ENCODE measurements at regions not wholly inside any gene's neighbourhood (a gene's known extent, or its start where the extent isn't known, plus 50 kb on each side); places are given as distances from the start of the nearest gene placed in this dataset.
A peak's percentile ranks its signal among the peaks of the same experiment; 100 is the strongest.
"Not testable (repeated sequence)": the region's sequence is repeated elsewhere in the genome, so short reads cannot be mapped to it uniquely, and the experiment has no call there.

GRCh38 chr2:5148392-5149085 is 543.6 kb upstream of the SOX11 start:
- DNase-seq (ENCODE audit: low read depth): no peak

GRCh38 chr2:5150871-5151270 is 541.3 kb upstream of the SOX11 start:
- no peak for DNase-seq (ENCODE audit: low read depth)

GRCh38 chr2:5164776-5165525 is 527.2 kb upstream of the SOX11 start:
- peak; percentile 26 for DNase-seq (ENCODE audit: low read depth)

- DNase-seq (ENCODE audit: low read depth): no peak
These were observed 519.3 kb upstream of the SOX11 start for GRCh38 chr2:5172923-5173322.

- no peak for DNase-seq (ENCODE audit: low read depth)
These were observed 518.2 kb upstream of the SOX11 start for GRCh38 chr2:5173876-5174535.

GRCh38 chr2:5175231-5175630 is 517.0 kb upstream of the SOX11 start:
- no peak for DNase-seq (ENCODE audit: low read depth)

GRCh38 chr2:5176764-5177163 is 515.4 kb upstream of the SOX11 start:
- no peak for DNase-seq (ENCODE audit: low read depth)

- DNase-seq (ENCODE audit: low read depth): no peak
These were observed 509.2 kb upstream of the SOX11 start for GRCh38 chr2:5183031-5183430.

GRCh38 chr2:5187283-5187682 is 504.9 kb upstream of the SOX11 start:
- DNase-seq (ENCODE audit: low read depth): no peak

GRCh38 chr2:5188636-5189035 is 503.5 kb upstream of the SOX11 start:
- no peak for DNase-seq (ENCODE audit: low read depth)

GRCh38 chr2:5190023-5190422 is 502.2 kb upstream of the SOX11 start:
- DNase-seq (ENCODE audit: low read depth): no peak

GRCh38 chr2:5195636-5196035 is 496.5 kb upstream of the SOX11 start:
- no peak for DNase-seq (ENCODE audit: low read depth)

- DNase-seq (ENCODE audit: low read depth): no peak
These were observed 488.9 kb upstream of the SOX11 start for GRCh38 chr2:5203134-5203755.

GRCh38 chr2:5206742-5207141 is 485.4 kb upstream of the SOX11 start:
- not testable (repeated sequence) for DNase-seq (ENCODE audit: low read depth)

GRCh38 chr2:5215989-5216607 is 476.1 kb upstream of the SOX11 start:
- no peak for DNase-seq (ENCODE audit: low read depth)

- no peak for DNase-seq (ENCODE audit: low read depth)
These were observed 465.0 kb upstream of the SOX11 start for GRCh38 chr2:5227062-5227699.

GRCh38 chr2:5229574-5229973 is 462.6 kb upstream of the SOX11 start:
- DNase-seq (ENCODE audit: low read depth): no peak

- no peak for DNase-seq (ENCODE audit: low read depth)
These were observed 461.7 kb upstream of the SOX11 start for GRCh38 chr2:5230444-5230843.

- no peak for DNase-seq (ENCODE audit: low read depth)
These were observed 461.3 kb upstream of the SOX11 start for GRCh38 chr2:5230855-5231254.

GRCh38 chr2:5231287-5231686 is 460.9 kb upstream of the SOX11 start:
- no peak for DNase-seq (ENCODE audit: low read depth)

GRCh38 chr2:5234563-5234962 is 457.6 kb upstream of the SOX11 start:
- DNase-seq (ENCODE audit: low read depth): no peak

GRCh38 chr2:5235701-5236100 is 456.5 kb upstream of the SOX11 start:
- DNase-seq (ENCODE audit: low read depth): no peak

Measured in fibroblast of the conjunctiva (primary cell).